GM12872 (cell line): ENCODE measurements at regions not wholly inside any gene's neighbourhood (a gene's known extent, or its start where the extent isn't known, plus 50 kb on each side); places are given as distances from the start of the nearest gene placed in this dataset.

ENCODE experiments used
- CTCF ChIP-seq: IDR thresholded peaks from 3 replicates; pipeline ENCODE4 v1.5.1; 2011; ENCODE audit warnings: low read depth, mild to moderate bottlenecking, low read length, moderate library complexity; ENCODE audit not compliant: insufficient read depth

GRCh38 chr11:28798286-28798685 lies 690.1 kb downstream of the METTL15 start:
- no peak for TF ChIP-seq CTCF

DNA sequence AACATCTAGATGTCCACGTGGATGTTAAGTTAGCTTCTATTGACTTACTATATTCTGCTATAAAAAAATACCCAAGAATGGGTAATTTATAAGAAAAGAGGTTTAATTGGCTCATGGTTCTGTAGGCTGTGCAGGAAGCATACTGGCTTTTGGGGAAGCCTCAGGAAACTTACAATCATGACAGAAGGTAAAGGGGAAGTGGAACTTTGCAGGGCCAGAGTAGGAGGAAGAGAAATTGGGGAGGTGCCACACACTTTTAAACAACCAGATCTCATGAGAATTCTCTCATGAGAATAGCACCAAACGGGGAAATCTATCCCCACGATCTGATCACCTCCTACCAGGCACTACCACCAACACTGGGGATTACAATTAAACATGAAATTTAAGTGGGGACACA lies 689.3 kb downstream of the METTL15 start:
- TF ChIP-seq CTCF, result no peak

DNA sequence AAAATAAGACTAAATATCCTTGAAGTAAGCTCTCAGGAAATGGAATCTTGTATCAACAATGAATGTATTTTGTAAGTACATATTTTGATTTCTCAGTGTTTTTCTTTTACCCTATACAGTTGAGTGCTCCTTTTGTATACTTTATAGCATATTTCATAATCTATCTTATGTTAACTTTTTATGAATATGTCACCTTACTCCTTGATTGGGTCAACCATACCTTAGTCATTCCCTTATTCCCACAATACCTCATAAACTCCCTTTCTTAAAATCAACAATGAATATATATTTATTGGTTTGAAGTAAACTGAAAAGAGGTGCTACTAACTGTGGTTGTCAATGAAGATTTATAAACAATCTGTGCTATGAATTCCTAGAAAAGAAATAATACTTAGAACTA lies 686.2 kb downstream of the METTL15 start:
- no peak for TF ChIP-seq CTCF

- no peak for TF ChIP-seq CTCF
Observed at GRCh38 chr11:28793282-28793738, 685.1 kb downstream of the METTL15 start.

- TF ChIP-seq CTCF, result no peak
Observed at GRCh38 chr11:28792856-28793255, 684.7 kb downstream of the METTL15 start.

DNA sequence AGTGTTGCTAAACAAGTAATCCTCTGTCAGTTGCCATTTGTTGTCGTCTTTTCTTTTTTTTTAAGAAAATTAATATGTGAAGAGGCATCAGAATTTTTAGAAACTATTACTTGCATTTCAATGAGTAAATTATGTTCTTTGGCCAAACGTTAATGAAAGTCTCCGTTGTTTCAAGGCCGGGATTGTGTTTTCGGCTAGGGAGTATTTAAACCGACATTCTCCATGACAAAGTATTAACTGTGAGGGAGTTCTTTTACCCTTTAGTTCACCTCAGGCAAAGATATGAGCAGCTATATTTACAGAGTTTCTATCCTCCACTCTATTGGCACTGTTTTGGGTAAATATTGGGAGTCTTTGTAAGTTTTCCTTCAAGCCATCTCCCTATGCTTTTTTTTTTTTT lies 668.9 kb downstream of the METTL15 start:
- no peak for TF ChIP-seq CTCF

- no peak for TF ChIP-seq CTCF
Observed at GRCh38 chr11:28773606-28774005, 665.4 kb downstream of the METTL15 start.

GRCh38 chr11:28770806-28771205 lies 662.6 kb downstream of the METTL15 start:
- TF ChIP-seq CTCF, result no peak
